A549 (cell line): ENCODE measurements at regions not wholly inside any gene's neighbourhood (a gene's known extent, or its start where the extent isn't known, plus 50 kb on each side); places are given as distances from the start of the nearest gene placed in this dataset.

Source experiments
- CTCF ChIP-seq: fragments of >200 bp; sonication (Bioruptor Twin); formaldehyde crosslinking; IDR thresholded peaks from 3 replicates; pipeline ENCODE4 v1.5.1; 2016
- ESRRA ChIP-seq: fragments of 150-350 bp; IDR thresholded peaks from 2 replicates; pipeline ENCODE4 v1.6.1; 2014; ENCODE audit warnings: mild to moderate bottlenecking, low read length, borderline replicate concordance
- FOSB ChIP-seq: fragments of 250-450 bp; sonication (Bioruptor Pico); IDR thresholded peaks from 2 replicates; pipeline ENCODE4 v1.5.0; 2020; ENCODE audit warnings: mild to moderate bottlenecking, moderate library complexity
- MAX ChIP-seq: IDR thresholded peaks from 2 replicates; pipeline ENCODE4 v1.6.1; 2012
- MYC ChIP-seq: IDR thresholded peaks from 2 replicates; pipeline ENCODE4 v1.6.1; 2012; ENCODE audit warnings: mild to moderate bottlenecking, inconsistent platforms, low read length, improper control_type of control experiment, borderline replicate concordance
- RAD21 ChIP-seq, 2 experiments: fragments of >200 bp in 1 of 2; sonication (Bioruptor Twin) in 1 of 2; formaldehyde crosslinking in 1 of 2; IDR thresholded peaks in 1 of 2; conservative IDR thresholded peaks in 1 of 2; 2 replicates in 1 of 2; 3 replicates in 1 of 2; pipeline ENCODE4 v1.6.1; 2012 to 2018; ENCODE audit warnings: inconsistent platforms in 1 of 2
- RARB ChIP-seq: fragments of 250-450 bp; sonication (Bioruptor Pico); IDR thresholded peaks from 2 replicates; pipeline ENCODE4 v1.8.0; 2021; ENCODE audit warnings: mild to moderate bottlenecking, moderate library complexity
- TF ChIP-seq, protein P1 (sequence below): fragments of 200-600 bp; sonication (generic); IDR thresholded peaks from 2 replicates; pipeline ENCODE4 v1.6.1; 2016; ENCODE audit warnings: antibody characterized with exemption, mild to moderate bottlenecking, moderate library complexity

- TF ChIP-seq CTCF, result no peak
- no peak for TF ChIP-seq RARB (CRISPR knock-in tag)
- TF ChIP-seq RAD21 (conservative IDR thresholded peaks at IDR 0.05 in 1 of 2, IDR thresholded peaks at IDR 0.05 in 1 of 2), result no peak
- no peak for TF ChIP-seq MYC
- TF ChIP-seq, protein P1, sequence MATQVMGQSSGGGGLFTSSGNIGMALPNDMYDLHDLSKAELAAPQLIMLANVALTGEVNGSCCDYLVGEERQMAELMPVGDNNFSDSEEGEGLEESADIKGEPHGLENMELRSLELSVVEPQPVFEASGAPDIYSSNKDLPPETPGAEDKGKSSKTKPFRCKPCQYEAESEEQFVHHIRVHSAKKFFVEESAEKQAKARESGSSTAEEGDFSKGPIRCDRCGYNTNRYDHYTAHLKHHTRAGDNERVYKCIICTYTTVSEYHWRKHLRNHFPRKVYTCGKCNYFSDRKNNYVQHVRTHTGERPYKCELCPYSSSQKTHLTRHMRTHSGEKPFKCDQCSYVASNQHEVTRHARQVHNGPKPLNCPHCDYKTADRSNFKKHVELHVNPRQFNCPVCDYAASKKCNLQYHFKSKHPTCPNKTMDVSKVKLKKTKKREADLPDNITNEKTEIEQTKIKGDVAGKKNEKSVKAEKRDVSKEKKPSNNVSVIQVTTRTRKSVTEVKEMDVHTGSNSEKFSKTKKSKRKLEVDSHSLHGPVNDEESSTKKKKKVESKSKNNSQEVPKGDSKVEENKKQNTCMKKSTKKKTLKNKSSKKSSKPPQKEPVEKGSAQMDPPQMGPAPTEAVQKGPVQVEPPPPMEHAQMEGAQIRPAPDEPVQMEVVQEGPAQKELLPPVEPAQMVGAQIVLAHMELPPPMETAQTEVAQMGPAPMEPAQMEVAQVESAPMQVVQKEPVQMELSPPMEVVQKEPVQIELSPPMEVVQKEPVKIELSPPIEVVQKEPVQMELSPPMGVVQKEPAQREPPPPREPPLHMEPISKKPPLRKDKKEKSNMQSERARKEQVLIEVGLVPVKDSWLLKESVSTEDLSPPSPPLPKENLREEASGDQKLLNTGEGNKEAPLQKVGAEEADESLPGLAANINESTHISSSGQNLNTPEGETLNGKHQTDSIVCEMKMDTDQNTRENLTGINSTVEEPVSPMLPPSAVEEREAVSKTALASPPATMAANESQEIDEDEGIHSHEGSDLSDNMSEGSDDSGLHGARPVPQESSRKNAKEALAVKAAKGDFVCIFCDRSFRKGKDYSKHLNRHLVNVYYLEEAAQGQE, result no peak
- TF ChIP-seq FOSB (CRISPR knock-in tag), result no peak
- TF ChIP-seq ESRRA, result no peak
- no peak for TF ChIP-seq MAX
Measured at GRCh38 chr2:72050734-72051133, 96.9 kb downstream of the CYP26B1 start.
